ENCODE measurements at regions not wholly inside any gene's neighbourhood (a gene's known extent, or its start where the extent isn't known, plus 50 kb on each side); places are given as distances from the start of the nearest gene placed in this dataset.

GRCh38 chr9:14993901-14994554 lies 83.8 kb upstream of the FREM1 start:
- no peak for TF ChIP-seq CTCF (IDR thresholded peaks at IDR 0.05; ENCODE audit: poor library complexity)
- no peak for TF ChIP-seq EZH2phosphoT487 (IDR thresholded peaks at IDR 0.05; ENCODE audit: low read depth, severe bottlenecking, unreplicated experiment)
- no peak for TF ChIP-seq EZH2 (IDR thresholded peaks at IDR 0.05; ENCODE audit: borderline replicate concordance)
